RWPE2 (cell line): ENCODE measurements at regions not wholly inside any gene's neighbourhood (a gene's known extent, or its start where the extent isn't known, plus 50 kb on each side); places are given as distances from the start of the nearest gene placed in this dataset.

ENCODE experiments used
- ATAC-seq: fragments of 200-7000 bp; cut with Tn5 transposase; 3 replicates; pipeline ENCODE4 v1.9.1; 2021; ENCODE audit warnings: low read depth
- DNase-seq: peaks from one replicate; pipeline ENCODE4 v3.0.0-alpha.2; 2020; ENCODE audit warnings: low spot score
- H3K27ac ChIP-seq: fragments of 450-650 bp; 2 replicates; pipeline ENCODE4 v1.5.1; 2017; ENCODE audit warnings: mild to moderate bottlenecking; ENCODE audit not compliant: poor library complexity, severe bottlenecking
- H3K27me3 ChIP-seq: fragments of 250-450 bp; sonication (Bioruptor Pico); 2 replicates; pipeline ENCODE4 v1.5.1; 2021; ENCODE audit warnings: mild to moderate bottlenecking, moderate library complexity; ENCODE audit not compliant: insufficient read depth, poor library complexity, severe bottlenecking
- H3K36me3 ChIP-seq: fragments of 250-450 bp; sonication (Bioruptor Pico); 2 replicates; pipeline ENCODE4 v1.5.1; 2020; ENCODE audit warnings: low read depth, mild to moderate bottlenecking, moderate library complexity
- H3K4me1 ChIP-seq: fragments of 250-450 bp; sonication (Bioruptor Pico); 2 replicates; pipeline ENCODE4 v1.5.1; 2021; ENCODE audit warnings: mild to moderate bottlenecking, moderate library complexity; ENCODE audit not compliant: insufficient read depth, poor library complexity, severe bottlenecking
- H3K4me3 ChIP-seq: fragments of 250-450 bp; sonication (Bioruptor Pico); 2 replicates; pipeline ENCODE4 v1.5.1; 2021; ENCODE audit warnings: mild to moderate bottlenecking, moderate library complexity; ENCODE audit not compliant: severe bottlenecking
- H3K9me3 ChIP-seq: fragments of 250-450 bp; sonication (Bioruptor Pico); 2 replicates; pipeline ENCODE4 v1.5.1; 2021; ENCODE audit warnings: mild to moderate bottlenecking, moderate library complexity; ENCODE audit not compliant: severe bottlenecking
- TF ChIP-seq, protein P1 (sequence below): fragments of 450-650 bp; IDR thresholded peaks from one replicate; pipeline ENCODE4 v1.5.1; 2017; ENCODE audit warnings: mild to moderate bottlenecking, moderate library complexity; ENCODE audit not compliant: poor library complexity, severe bottlenecking

DNA sequence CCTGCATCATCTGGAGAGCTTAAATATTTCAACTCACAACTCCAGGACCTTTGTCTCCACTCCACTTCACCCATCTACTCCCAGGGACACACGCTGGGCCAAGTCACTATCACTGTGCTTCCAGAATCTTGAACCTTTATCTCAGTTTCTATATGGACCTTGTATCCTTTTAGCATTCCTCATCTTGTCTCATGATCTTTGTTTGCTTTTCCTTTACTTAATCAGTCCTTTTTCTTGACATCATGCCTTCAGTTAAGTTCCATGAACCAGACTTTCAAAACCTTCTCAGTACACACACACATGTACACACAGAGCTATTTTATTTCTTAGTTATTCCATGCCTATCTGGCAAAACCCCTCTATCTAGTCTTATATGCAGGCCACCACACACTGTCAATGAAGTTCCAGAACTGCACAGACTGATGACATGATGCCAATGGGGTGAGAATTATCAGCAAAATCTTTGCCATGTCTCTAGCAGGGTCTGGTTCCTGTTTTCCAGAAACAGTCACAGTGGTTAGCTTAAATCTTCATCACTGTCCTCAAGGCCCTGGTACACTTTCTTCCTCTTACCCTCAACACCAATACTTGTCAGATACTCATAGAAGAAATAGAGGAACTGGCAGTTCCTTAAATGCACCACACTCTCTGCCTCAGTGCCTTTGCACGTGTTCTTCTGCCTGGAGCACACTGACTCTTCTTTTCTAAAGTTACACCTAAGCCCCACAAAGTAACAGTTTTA is 77.6 kb upstream of the STARD13 start:
- Histone ChIP-seq H3K4me3 (no peak overlapping the region), H3K27me3 (no peaks in the 10 kb centered on the region), H3K9me3 (no peaks in the 10 kb centered on the region), H3K4me1 (no peaks in the 10 kb centered on the region), H3K27ac (no peak overlapping the region), H3K36me3 (no peaks in the 10 kb centered on the region)
- TF ChIP-seq, protein P1, sequence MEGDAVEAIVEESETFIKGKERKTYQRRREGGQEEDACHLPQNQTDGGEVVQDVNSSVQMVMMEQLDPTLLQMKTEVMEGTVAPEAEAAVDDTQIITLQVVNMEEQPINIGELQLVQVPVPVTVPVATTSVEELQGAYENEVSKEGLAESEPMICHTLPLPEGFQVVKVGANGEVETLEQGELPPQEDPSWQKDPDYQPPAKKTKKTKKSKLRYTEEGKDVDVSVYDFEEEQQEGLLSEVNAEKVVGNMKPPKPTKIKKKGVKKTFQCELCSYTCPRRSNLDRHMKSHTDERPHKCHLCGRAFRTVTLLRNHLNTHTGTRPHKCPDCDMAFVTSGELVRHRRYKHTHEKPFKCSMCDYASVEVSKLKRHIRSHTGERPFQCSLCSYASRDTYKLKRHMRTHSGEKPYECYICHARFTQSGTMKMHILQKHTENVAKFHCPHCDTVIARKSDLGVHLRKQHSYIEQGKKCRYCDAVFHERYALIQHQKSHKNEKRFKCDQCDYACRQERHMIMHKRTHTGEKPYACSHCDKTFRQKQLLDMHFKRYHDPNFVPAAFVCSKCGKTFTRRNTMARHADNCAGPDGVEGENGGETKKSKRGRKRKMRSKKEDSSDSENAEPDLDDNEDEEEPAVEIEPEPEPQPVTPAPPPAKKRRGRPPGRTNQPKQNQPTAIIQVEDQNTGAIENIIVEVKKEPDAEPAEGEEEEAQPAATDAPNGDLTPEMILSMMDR = no peak
- ATAC-seq (no peak), DNase-seq (no peak)

DNA sequence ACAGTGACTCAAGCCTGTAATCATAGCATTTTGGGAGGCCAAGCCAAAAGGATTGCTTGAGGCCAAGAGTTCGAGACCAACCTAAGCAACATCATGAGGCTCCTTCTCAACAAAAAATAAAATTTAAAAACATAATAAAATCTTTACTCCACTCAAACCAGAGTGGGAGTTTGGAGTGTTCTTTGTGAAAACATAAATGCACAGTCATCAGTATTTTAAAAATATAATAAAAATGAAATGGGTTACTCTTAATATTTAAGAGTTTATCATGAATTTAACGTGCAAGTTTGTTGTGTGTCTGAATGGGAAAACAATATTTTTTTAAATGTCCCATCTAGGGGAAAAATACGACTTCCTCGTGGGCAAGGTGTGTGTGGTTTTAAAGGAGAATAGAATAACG is 78.6 kb upstream of the STARD13 start:
- no peaks in the 10 kb centered on the region for H3K9me3 ChIP-seq
- TF ChIP-seq, protein P1 = no peak
- no peak for ATAC-seq
- H3K36me3 ChIP-seq = no peaks in the 10 kb centered on the region
- H3K27ac ChIP-seq = no peak overlapping the region
- no peak for DNase-seq
- H3K4me1 ChIP-seq = no peaks in the 10 kb centered on the region
- no peak overlapping the region for H3K4me3 ChIP-seq
- no peaks in the 10 kb centered on the region for H3K27me3 ChIP-seq

DNA sequence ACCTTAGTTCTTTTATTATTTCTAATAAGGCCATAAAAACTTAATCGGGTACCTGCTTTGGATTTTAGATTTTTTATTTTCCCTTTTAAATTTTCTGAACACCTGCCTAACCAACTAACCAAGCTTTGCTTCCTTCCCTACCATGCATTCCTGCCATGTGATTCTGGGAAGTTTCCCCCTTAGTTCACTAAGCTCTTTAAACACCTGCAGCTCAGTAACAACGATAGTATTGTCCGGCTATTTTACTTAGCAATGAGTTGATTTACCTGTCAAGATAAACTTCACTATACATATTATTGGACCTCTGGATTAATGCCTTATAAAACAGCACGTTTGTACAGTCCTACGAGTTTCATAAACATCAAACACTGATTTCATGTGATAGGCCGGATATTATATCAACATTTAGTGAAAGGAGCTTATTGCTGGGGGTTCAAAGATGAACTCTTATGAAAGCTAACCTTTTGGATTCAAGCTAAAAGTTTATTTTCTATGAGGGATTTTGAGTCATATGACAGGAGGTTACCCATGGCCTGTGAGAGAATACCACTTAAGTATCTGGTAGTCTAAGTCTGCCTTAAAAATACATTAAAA is 81.0 kb upstream of the STARD13 start:
- Histone ChIP-seq H3K4me3 (no peak overlapping the region), H3K4me1 (no peaks in the 10 kb centered on the region), H3K27me3 (no peaks in the 10 kb centered on the region), H3K9me3 (no peaks in the 10 kb centered on the region), H3K36me3 (no peaks in the 10 kb centered on the region), H3K27ac (no peak overlapping the region)
- DNase-seq = no peak
- TF ChIP-seq, protein P1 = no peak
- no peak for ATAC-seq

DNA sequence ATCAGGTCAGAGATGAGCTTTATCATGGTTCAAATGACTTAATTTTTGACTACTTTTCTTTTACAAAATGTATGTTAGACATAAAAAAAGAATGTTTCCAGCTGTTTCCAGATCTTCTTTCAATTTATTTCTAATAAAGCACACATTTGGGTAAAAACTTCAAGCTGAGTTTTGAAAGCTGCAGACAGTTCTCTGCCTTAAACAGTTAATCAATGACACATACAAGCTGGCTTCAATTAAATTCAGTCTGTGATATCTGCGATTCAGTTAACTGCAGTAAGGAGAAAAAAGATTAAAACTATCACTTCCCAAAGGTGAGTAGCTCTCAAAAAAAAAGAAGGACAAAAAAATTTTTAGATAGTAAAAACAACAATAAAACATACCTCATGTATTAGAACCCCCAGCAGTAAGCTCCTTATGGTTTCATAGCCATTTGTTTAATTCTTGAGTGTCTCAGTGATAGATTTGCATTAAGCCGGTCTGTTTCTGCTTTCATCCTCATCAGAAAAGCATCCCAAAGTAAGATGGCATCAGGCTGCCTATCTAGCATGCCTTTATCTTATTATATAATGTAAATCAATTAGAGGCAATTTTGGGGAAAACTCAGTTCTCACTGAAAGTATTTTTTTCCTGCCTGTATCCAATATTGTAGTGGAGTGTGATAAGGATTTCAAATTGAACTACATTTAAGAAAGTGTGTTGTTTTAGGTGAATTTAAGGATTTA is 81.8 kb upstream of the STARD13 start:
- Histone ChIP-seq H3K27ac (no peak overlapping the region), H3K36me3 (no peaks in the 10 kb centered on the region), H3K9me3 (no peaks in the 10 kb centered on the region), H3K27me3 (no peaks in the 10 kb centered on the region), H3K4me1 (no peaks in the 10 kb centered on the region), H3K4me3 (no peak overlapping the region)
- no peak for ATAC-seq
- DNase-seq = no peak
- TF ChIP-seq, protein P1 = no peak

DNA sequence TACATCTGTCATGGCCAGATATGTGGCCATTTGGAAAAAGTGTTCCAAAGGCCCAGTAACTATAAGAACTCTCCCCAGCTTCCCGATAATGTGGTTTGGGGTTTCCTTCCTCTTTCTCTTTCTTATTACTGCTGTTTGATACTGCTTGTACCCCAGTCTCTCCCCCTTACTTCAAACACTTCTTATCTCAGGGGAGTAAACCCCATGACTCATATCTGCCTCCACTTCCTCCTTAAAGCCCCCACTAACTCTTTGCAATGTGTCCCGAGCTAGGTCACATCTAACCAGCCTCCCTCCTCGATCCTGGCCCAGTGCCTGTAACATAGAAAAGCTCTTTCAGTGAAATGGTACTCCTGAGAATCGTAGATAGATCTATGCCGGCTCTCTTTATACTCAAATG is 82.4 kb upstream of the STARD13 start:
- no peak for DNase-seq
- no peaks in the 10 kb centered on the region for H3K27me3 ChIP-seq
- ATAC-seq = no peak
- no peak overlapping the region for H3K27ac ChIP-seq
- no peaks in the 10 kb centered on the region for H3K4me1 ChIP-seq
- TF ChIP-seq, protein P1 = no peak
- no peaks in the 10 kb centered on the region for H3K36me3 ChIP-seq
- H3K9me3 ChIP-seq = no peaks in the 10 kb centered on the region
- H3K4me3 ChIP-seq = no peak overlapping the region
